ENCODE measurements at regions not wholly inside any gene's neighbourhood (a gene's known extent, or its start where the extent isn't known, plus 50 kb on each side); places are given as distances from the start of the nearest gene placed in this dataset.
A peak's percentile ranks its signal among the peaks of the same experiment; 100 is the strongest.
"Not testable (repeated sequence)": the region's sequence is repeated elsewhere in the genome, so short reads cannot be mapped to it uniquely, and the experiment has no call there.

DNA sequence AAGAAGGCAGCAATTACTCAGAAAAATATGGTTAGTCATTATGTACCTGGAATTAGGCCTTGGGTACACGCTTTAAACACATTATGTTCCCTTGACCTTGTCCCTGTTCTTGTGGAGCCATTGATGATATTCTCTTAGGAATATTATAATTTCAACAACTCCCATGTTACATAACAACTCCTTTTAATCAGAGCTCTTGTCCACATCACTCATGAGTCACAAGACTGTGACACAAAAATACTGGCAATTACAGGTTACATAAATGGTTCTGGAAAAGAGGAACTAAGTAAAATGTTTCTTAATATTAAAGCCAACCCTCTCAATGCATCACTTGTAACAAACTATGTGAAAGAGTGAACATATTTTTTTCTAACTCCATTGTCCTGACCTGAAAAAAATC is 143.8 kb upstream of the PCLO start:
- H3K4me1 ChIP-seq (ENCODE audit: insufficient read depth): no peaks in the 10 kb centered on the region
- H3K27ac ChIP-seq (ENCODE audit: low read depth): no peak overlapping the region
- 0% methylated on average over 1 of the region's 1 CpG for WGBS
- no peak for DNase-seq (ENCODE audit: extremely low spot score)
- H3K4me3 ChIP-seq (ENCODE audit: low read depth, low read length): no peak overlapping the region
- no peaks in the 10 kb centered on the region for H3K36me3 ChIP-seq (ENCODE audit: insufficient read depth)

DNA sequence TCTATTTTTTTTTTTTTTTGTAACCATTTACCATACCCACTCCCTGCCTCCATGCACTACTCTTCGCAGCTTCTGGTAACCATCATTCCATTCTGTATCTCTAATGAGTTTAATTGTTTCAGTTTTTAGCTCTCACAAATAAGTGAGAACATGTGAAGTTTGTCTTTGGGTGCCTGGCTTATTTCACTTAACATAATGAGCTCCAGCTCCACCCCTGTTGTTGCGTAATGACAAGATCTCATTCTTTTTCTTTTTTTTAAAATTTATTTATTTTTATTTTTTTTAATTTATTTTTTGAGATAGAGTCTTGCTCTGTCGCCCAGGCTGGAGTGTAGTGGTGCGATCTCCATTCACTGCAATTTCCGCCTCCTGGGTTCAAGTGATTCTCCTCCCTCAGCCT is 142.3 kb upstream of the PCLO start:
- WGBS: 97% methylated on average over 5 of the region's 5 CpGs

GRCh38 chr7:83301416-83301815 is 138.7 kb upstream of the PCLO start:
- 84% methylated on average over 1 of the region's 1 CpG for WGBS
- DNase-seq (ENCODE audit: extremely low spot score): no peak
- Histone ChIP-seq H3K27ac (ENCODE audit: low read depth) (no peak overlapping the region), H3K36me3 (ENCODE audit: insufficient read depth) (no peaks in the 10 kb centered on the region), H3K4me1 (ENCODE audit: insufficient read depth) (no peaks in the 10 kb centered on the region), H3K4me3 (ENCODE audit: low read depth, low read length) (no peak overlapping the region)

More for the DNA sequence above, 142.3 kb upstream of the PCLO start:
- Histone ChIP-seq H3K4me3 (ENCODE audit: low read depth, low read length) (no peak overlapping the region), H3K36me3 (ENCODE audit: insufficient read depth) (no peaks in the 10 kb centered on the region), H3K4me1 (ENCODE audit: insufficient read depth) (no peaks in the 10 kb centered on the region), H3K27ac (ENCODE audit: low read depth) (no peak overlapping the region)
- DNase-seq (ENCODE audit: extremely low spot score): no peak

- no peaks in the 10 kb centered on the region for H3K4me1 ChIP-seq (ENCODE audit: insufficient read depth)
- H3K4me3 ChIP-seq (ENCODE audit: low read depth, low read length): no peak overlapping the region
- no peak overlapping the region for H3K27ac ChIP-seq (ENCODE audit: low read depth)
- DNase-seq (ENCODE audit: extremely low spot score): no peak
- 94% methylated on average over 4 of the region's 4 CpGs for WGBS
- no peaks in the 10 kb centered on the region for H3K36me3 ChIP-seq (ENCODE audit: insufficient read depth)
Measured at GRCh38 chr7:83290211-83290610, 127.5 kb upstream of the PCLO start.

DNA sequence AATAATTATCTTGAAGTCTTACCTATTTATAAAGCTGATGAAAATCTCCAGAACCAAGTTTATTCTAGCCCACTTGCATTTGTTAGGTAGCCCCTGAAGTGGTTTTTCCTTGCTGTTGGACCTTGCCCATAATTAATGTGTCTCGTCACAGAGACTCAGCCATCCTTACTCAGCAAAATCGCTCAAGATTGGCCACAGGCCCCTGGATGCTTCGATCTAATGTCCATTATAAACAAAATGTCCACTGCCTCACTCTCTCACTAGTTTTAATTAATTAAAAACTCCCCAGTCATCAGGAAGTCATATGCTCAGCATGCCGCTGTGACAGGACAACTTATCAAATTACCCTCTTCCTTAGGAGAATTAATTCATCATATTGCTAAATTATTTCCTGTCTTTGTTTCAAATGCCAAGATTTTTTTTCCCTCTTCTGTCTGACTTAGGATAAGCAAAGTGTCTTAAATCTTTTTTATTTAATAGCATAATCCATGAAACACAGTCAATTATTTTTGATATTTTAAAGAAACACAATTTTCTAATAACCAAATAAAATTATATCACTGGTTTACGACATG is 126.8 kb upstream of the PCLO start:
- no peaks in the 10 kb centered on the region for H3K36me3 ChIP-seq (ENCODE audit: insufficient read depth)
- 52% methylated on average over 5 of the region's 5 CpGs for WGBS
- H3K4me1 ChIP-seq (ENCODE audit: insufficient read depth): no peaks in the 10 kb centered on the region
- no peak overlapping the region for H3K4me3 ChIP-seq (ENCODE audit: low read depth, low read length)
- H3K27ac ChIP-seq (ENCODE audit: low read depth): no peak overlapping the region
- DNase-seq (ENCODE audit: extremely low spot score): no peak

- Histone ChIP-seq H3K4me3 (ENCODE audit: low read depth, low read length) (no peak overlapping the region), H3K4me1 (ENCODE audit: insufficient read depth) (no peaks in the 10 kb centered on the region), H3K36me3 (ENCODE audit: insufficient read depth) (no peaks in the 10 kb centered on the region), H3K27ac (ENCODE audit: low read depth) (no peak overlapping the region)
- 53% methylated on average over 2 of the region's 2 CpGs for WGBS
- no peak for DNase-seq (ENCODE audit: extremely low spot score)
Measured at GRCh38 chr7:83280671-83281070, 118.0 kb upstream of the PCLO start.

DNA sequence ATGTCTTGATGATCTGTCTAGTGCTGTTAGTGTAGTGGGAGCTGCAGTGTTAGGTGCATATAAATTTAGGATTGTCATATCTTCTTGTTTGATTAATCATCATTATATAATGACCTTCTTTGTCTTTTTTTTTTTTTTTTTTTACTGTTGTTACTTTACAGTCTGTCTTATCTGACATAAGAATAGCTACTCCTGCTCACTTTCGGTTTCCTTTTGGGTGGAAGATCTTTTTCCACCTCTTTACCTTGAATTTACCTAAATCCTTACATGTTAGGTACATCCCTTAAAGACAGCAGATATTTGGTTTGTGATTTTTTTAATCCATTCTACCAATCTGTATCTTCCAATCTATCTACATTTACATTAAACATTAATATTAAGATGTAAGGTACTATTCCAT is 113.6 kb upstream of the PCLO start:
- WGBS: 91% methylated on average over 1 of the region's 1 CpG
- Histone ChIP-seq H3K27ac (ENCODE audit: low read depth) (no peak overlapping the region), H3K4me3 (ENCODE audit: low read depth, low read length) (no peak overlapping the region), H3K4me1 (ENCODE audit: insufficient read depth) (no peaks in the 10 kb centered on the region), H3K36me3 (ENCODE audit: insufficient read depth) (no peaks in the 10 kb centered on the region)
- no peak for DNase-seq (ENCODE audit: extremely low spot score)

DNA sequence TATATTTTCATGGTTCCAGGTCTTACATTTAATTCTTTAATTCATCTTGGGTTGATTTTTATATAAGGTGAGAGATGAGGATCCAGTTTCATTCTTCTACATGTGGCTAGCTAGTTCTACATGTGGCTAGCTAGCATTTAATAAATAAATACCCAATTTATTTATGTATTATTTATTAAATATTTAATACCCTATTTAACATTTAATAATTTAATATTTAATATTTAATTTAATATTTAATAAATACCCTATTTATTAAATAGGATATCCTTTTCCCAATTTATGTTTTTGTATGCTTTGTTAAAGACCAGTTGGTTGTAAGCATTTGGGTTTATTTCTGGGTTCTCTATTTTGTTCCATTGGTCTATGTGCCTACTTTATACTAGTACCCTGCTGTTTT is 111.0 kb upstream of the PCLO start:
- H3K4me1 ChIP-seq (ENCODE audit: insufficient read depth): no peaks in the 10 kb centered on the region
- DNase-seq (ENCODE audit: extremely low spot score): no peak
- no peak overlapping the region for H3K27ac ChIP-seq (ENCODE audit: low read depth)
- H3K4me3 ChIP-seq (ENCODE audit: low read depth, low read length): no peak overlapping the region
- H3K36me3 ChIP-seq (ENCODE audit: insufficient read depth): no peaks in the 10 kb centered on the region

DNA sequence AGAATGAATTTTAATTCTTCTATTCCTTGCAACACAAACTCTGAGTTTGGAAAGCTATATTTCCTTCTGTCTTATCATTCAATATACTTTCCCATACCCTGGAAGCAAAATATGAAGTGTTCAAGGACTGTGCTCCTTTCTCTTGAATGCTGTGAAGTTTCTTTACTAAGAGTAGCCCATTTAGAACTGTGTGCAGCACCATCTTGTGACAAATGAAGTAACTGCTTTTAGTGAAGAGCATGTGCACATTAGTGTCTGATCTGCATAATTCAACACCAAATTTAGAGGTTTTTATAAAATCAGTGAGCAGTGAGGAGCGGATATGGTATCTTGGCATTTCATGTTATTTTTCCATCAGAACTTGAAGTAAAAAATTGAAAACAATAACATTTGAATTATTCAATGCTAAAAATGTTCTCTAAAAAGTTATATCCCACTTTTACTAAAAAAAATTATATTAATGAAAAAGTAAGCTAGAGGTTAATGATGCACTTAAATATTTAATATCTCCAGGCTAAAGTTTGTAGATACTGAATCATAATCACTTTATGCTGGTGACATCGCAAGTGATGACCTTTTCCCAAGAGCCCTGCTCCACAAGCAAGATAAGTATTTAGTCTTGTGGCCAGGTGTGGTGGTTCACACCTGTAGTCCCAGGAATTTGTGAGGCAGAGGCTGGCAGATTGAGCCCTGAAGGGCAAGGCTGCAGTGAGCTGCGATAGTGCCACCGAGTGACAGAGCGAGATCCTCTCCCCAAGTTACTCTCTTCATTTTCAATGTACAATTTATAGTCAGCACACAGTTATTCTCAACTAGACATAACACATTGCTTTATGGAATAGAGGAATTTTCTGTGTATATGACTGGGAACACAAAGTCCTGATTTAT is 108.8 kb upstream of the PCLO start:
- no peak for DNase-seq (ENCODE audit: extremely low spot score)
- no peak overlapping the region for H3K27ac ChIP-seq (ENCODE audit: low read depth)
- no peak overlapping the region for H3K4me3 ChIP-seq (ENCODE audit: low read depth, low read length)
- no peaks in the 10 kb centered on the region for H3K36me3 ChIP-seq (ENCODE audit: insufficient read depth)
- 83% methylated on average over 5 of the region's 5 CpGs for WGBS
- no peaks in the 10 kb centered on the region for H3K4me1 ChIP-seq (ENCODE audit: insufficient read depth)

- DNase-seq (ENCODE audit: extremely low spot score): no peak
- Histone ChIP-seq H3K4me1 (ENCODE audit: insufficient read depth) (no peaks in the 10 kb centered on the region), H3K27ac (ENCODE audit: low read depth) (no peak overlapping the region), H3K36me3 (ENCODE audit: insufficient read depth) (no peaks in the 10 kb centered on the region), H3K4me3 (ENCODE audit: low read depth, low read length) (no peak overlapping the region)
- WGBS: 76% methylated on average over 3 of the region's 3 CpGs
Measured at GRCh38 chr7:83270407-83270806, 107.7 kb upstream of the PCLO start.

- H3K27ac ChIP-seq (ENCODE audit: low read depth): no peak overlapping the region
- H3K36me3 ChIP-seq (ENCODE audit: insufficient read depth): no peaks in the 10 kb centered on the region
- peak; percentile 71 for DNase-seq (ENCODE audit: extremely low spot score)
- no peak overlapping the region for H3K4me3 ChIP-seq (ENCODE audit: low read depth, low read length)
- H3K4me1 ChIP-seq (ENCODE audit: insufficient read depth): no peaks in the 10 kb centered on the region
- WGBS: 12% methylated on average over 2 of the region's 2 CpGs
Measured at GRCh38 chr7:83267141-83267631, 104.5 kb upstream of the PCLO start.

GRCh38 chr7:83263442-83264034 is 100.9 kb upstream of the PCLO start:
- H3K27ac ChIP-seq (ENCODE audit: low read depth); H3K4me3 ChIP-seq (ENCODE audit: low read depth, low read length); DNase-seq (ENCODE audit: extremely low spot score); H3K4me1 ChIP-seq (ENCODE audit: insufficient read depth); H3K36me3 ChIP-seq (ENCODE audit: insufficient read depth): not testable (repeated sequence)
- WGBS: 84% methylated on average over 10 of the region's 10 CpGs

DNA sequence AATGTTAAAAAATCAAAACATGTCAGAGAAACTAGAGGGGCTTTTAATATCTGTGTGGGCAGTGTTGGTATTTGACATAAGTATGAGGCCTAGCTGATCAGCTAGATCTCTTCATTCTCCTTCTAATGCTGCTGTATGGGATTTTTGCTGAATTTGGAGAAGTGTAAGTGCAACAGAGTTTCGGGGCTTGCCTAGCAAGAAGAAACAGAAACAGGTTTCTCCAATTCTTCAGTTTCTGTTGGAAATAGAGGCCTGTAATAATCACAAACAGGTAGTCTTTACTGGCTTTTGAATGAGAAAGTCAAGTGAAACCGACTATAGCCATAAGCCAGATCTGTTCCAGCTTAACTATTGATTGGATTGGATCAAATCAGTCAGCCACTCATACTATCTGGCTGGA is 96.4 kb upstream of the PCLO start:
- Histone ChIP-seq H3K4me1 (ENCODE audit: insufficient read depth) (no peaks in the 10 kb centered on the region), H3K4me3 (ENCODE audit: low read depth, low read length) (no peak overlapping the region), H3K27ac (ENCODE audit: low read depth) (no peak overlapping the region), H3K36me3 (ENCODE audit: insufficient read depth) (no peaks in the 10 kb centered on the region)
- 89% methylated on average over 2 of the region's 2 CpGs for WGBS
- no peak for DNase-seq (ENCODE audit: extremely low spot score)

GRCh38 chr7:83248000-83248399 is 85.3 kb upstream of the PCLO start:
- Histone ChIP-seq H3K4me1 (ENCODE audit: insufficient read depth) (no peaks in the 10 kb centered on the region), H3K27ac (ENCODE audit: low read depth) (no peak overlapping the region), H3K4me3 (ENCODE audit: low read depth, low read length) (no peak overlapping the region), H3K36me3 (ENCODE audit: insufficient read depth) (no peaks in the 10 kb centered on the region)
- 82% methylated on average over 3 of the region's 3 CpGs for WGBS
- DNase-seq (ENCODE audit: extremely low spot score): no peak
